GM12872 (cell line): ENCODE measurements at regions not wholly inside any gene's neighbourhood (a gene's known extent, or its start where the extent isn't known, plus 50 kb on each side); places are given as distances from the start of the nearest gene placed in this dataset.

Experiments used
- CTCF ChIP-seq: IDR thresholded peaks from 3 replicates; pipeline ENCODE4 v1.5.1; 2011; ENCODE audit warnings: low read depth, mild to moderate bottlenecking, low read length, moderate library complexity; ENCODE audit not compliant: insufficient read depth

- no peak for TF ChIP-seq CTCF
Observed at GRCh38 chr2:83081826-83082690, 1377.0 kb downstream of the SUCLG1 start.

GRCh38 chr2:83079007-83079406, 1380.1 kb downstream of the SUCLG1 start:
- no peak for TF ChIP-seq CTCF

GRCh38 chr2:83072767-83073166, 1386.3 kb downstream of the SUCLG1 start:
- no peak for TF ChIP-seq CTCF

GRCh38 chr2:83071914-83072313, 1387.2 kb downstream of the SUCLG1 start:
- no peak for TF ChIP-seq CTCF

GRCh38 chr2:83071352-83071751, 1387.7 kb downstream of the SUCLG1 start:
- no peak for TF ChIP-seq CTCF

- TF ChIP-seq CTCF = no peak
Observed at GRCh38 chr2:83069724-83070123, 1389.4 kb downstream of the SUCLG1 start.

- TF ChIP-seq CTCF = no peak
Observed at GRCh38 chr2:83068714-83069113, 1390.4 kb downstream of the SUCLG1 start.

GRCh38 chr2:83067947-83068346, 1391.1 kb downstream of the SUCLG1 start:
- no peak for TF ChIP-seq CTCF
